ENCODE measurements at regions not wholly inside any gene's neighbourhood (a gene's known extent, or its start where the extent isn't known, plus 50 kb on each side); places are given as distances from the start of the nearest gene placed in this dataset.

- no peak for TF ChIP-seq POLR2A (IDR thresholded peaks at IDR 0.05; ENCODE audit: low read length)
- no peak for TF ChIP-seq GATA1 (IDR thresholded peaks at IDR 0.05; ENCODE audit: low read depth, low read length)
These were observed 242.6 kb upstream of the RGMA start for GRCh38 chr15:93331545-93332167.

Measured in erythroblast (primary cell).